HuH-7.5 (cell line): ENCODE measurements at regions not wholly inside any gene's neighbourhood (a gene's known extent, or its start where the extent isn't known, plus 50 kb on each side); places are given as distances from the start of the nearest gene placed in this dataset.
"Not testable (repeated sequence)": the region's sequence is repeated elsewhere in the genome, so short reads cannot be mapped to it uniquely, and the experiment has no call there.

ENCODE experiments used
- DNase-seq: peaks from one replicate; pipeline ENCODE4 v3.0.0; 2011; ENCODE audit warnings: low spot score

- DNase-seq = no peak
Observed at GRCh38 chr3:80734920-80735319, 967.1 kb upstream of the ROBO1 start.

DNA sequence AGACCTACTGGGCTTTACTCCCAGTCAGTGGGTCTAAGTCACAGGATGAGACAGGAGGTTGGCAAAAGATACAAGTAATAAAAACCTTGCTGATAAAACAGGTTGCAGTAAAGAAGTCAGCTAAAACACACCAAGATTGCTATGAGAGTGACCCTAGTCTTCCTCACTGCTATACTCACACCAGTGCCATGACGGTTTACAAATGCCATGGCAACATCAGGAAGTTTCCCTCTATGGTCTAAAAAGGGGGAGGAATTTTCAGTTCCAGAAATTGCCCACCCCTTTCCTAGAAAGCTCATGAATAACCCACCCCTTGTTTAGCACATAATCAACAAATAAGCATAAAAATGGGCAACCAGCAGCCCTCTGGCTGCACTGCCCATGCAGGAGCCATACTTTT is 966.7 kb upstream of the ROBO1 start:
- no peak for DNase-seq

GRCh38 chr3:80733522-80734176 is 965.9 kb upstream of the ROBO1 start:
- DNase-seq = no peak

- not testable (repeated sequence) for DNase-seq
Observed at GRCh38 chr3:80727561-80727960, 959.8 kb upstream of the ROBO1 start.

- not testable (repeated sequence) for DNase-seq
Observed at GRCh38 chr3:80709597-80710322, 942.0 kb upstream of the ROBO1 start.

GRCh38 chr3:80705290-80705689 is 937.5 kb upstream of the ROBO1 start:
- no peak for DNase-seq

- no peak for DNase-seq
Observed at GRCh38 chr3:80701349-80701748, 933.6 kb upstream of the ROBO1 start.

DNA sequence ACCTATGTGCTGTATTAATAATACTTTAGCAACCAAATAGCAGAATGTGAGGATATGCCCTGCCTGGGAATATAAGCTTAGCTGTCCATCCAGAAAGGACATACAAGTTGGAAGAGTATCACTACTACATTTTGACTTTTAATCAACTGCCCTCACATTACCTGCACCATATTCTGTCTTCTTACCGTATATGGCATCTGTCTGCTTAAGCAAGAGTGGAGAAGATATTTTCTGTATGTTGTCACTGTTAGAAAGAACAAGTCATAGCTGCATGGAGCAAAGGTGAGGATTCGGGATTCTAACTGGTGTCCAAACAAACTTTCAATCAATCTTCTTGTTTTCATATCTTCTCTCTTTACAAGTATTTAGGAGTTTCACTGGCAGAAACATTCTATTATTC is 929.5 kb upstream of the ROBO1 start:
- DNase-seq = no peak

GRCh38 chr3:80696280-80696679 is 928.5 kb upstream of the ROBO1 start:
- no peak for DNase-seq

- DNase-seq = no peak
Observed at GRCh38 chr3:80688814-80689213, 921.0 kb upstream of the ROBO1 start.

DNA sequence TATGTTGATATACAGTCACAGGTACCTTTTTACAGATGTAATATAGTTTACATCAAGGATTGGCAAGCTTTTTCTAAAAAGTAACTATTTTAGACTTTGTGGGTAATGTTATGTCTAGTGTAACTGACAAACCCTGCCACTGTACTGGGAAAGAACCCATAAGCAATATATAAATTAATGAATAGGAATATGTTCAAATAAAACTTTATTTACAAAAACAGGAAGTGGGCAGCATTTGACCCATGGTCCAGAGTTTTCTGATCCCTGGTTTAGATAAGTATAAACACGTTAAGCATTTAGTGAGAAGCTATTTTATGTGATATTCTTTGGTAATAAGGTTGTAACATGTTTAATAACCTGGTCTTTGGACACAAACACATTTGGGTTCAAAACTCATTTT is 915.2 kb upstream of the ROBO1 start:
- DNase-seq = no peak

DNA sequence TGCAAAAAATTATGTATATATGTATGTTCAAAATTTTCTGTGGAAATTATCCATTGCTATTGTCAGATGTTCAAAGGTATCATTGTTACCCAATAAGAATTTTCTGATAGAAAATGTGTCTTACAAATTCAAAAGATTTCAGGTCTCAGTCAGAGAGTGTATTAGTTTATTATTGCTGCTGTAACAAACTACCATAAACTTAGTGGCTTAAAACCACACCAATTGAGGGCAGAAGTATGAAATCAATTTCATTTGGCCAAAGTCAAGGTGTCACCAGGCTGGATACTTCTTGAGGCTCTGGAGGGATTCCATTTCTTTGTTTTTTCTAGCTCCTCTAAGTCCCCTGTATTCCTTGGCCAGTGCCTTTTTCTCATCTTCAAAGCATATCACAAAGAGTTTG is 914.4 kb upstream of the ROBO1 start:
- no peak for DNase-seq

DNA sequence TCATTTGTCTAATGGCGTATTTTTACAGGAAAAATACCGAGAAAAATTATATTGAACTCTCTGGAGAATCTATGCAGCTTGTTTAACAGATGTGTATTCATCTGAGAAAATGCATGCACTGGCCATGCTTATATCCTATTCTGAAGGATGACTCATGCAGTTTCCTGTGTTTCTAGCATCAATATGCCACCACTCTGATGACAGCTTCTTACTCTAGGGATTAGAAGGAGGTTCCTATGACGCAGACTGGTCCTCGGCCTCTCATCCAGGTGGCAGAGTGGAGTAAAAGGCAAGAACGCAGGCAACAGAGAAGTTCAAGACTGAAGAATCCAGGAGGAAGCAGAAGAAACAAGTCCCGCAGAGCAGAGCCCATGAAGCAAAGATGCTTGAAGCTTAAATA is 910.0 kb upstream of the ROBO1 start:
- no peak for DNase-seq

GRCh38 chr3:80676866-80677265 is 909.1 kb upstream of the ROBO1 start:
- DNase-seq = no peak

- DNase-seq = no peak
Observed at GRCh38 chr3:80676261-80676660, 908.5 kb upstream of the ROBO1 start.

GRCh38 chr3:80675790-80676189 is 908.0 kb upstream of the ROBO1 start:
- DNase-seq = no peak

GRCh38 chr3:80668600-80669294 is 900.9 kb upstream of the ROBO1 start:
- DNase-seq = no peak

DNA sequence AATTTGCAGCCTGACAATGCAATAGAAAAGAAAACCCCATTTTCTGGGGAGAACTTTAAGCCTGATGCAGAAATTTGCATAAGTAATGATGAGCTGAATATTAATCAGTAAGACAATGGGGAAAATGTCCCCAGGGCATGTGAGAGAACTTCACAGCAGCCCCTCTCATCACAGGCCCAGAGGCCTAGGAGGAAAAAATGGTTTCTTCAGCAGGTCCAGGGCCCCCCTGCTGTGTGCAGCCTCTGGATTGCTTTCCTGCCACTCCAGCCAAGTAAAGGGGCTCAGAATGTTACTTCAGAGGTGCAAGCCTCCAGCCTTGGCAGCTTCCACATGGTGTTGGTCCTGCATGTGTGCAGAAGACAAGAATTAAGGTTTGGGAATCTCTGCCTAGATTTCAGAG is 900.3 kb upstream of the ROBO1 start:
- DNase-seq = no peak

DNA sequence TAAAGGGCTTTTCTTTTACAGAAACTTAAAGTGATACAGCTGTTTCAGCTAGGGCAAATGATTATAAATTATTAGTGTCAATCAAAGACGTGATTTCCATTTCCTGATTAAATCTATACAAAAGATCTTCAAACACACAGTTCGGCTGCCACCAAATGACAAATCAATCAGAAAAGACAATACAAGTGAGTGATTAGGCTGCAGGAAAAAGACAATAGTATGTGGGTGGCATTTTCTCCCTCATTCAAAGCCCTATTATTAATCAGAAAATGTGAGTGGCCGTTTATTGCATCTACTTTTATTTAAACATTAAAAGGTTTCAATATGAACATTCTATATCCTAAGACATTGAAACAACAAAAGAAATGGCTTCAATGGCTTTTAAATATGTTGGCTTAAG is 895.6 kb upstream of the ROBO1 start:
- no peak for DNase-seq

- DNase-seq = no peak
Observed at GRCh38 chr3:80655216-80655615, 887.4 kb upstream of the ROBO1 start.

- no peak for DNase-seq
Observed at GRCh38 chr3:80649170-80649569, 881.4 kb upstream of the ROBO1 start.

- no peak for DNase-seq
Observed at GRCh38 chr3:80643421-80643820, 875.6 kb upstream of the ROBO1 start.
